ENCODE measurements at regions not wholly inside any gene's neighbourhood (a gene's known extent, or its start where the extent isn't known, plus 50 kb on each side); places are given as distances from the start of the nearest gene placed in this dataset.

- no peak for DNase-seq (ENCODE audit: extremely low read depth, low read depth)
- TF ChIP-seq, protein P1, sequence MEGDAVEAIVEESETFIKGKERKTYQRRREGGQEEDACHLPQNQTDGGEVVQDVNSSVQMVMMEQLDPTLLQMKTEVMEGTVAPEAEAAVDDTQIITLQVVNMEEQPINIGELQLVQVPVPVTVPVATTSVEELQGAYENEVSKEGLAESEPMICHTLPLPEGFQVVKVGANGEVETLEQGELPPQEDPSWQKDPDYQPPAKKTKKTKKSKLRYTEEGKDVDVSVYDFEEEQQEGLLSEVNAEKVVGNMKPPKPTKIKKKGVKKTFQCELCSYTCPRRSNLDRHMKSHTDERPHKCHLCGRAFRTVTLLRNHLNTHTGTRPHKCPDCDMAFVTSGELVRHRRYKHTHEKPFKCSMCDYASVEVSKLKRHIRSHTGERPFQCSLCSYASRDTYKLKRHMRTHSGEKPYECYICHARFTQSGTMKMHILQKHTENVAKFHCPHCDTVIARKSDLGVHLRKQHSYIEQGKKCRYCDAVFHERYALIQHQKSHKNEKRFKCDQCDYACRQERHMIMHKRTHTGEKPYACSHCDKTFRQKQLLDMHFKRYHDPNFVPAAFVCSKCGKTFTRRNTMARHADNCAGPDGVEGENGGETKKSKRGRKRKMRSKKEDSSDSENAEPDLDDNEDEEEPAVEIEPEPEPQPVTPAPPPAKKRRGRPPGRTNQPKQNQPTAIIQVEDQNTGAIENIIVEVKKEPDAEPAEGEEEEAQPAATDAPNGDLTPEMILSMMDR (IDR thresholded peaks at IDR 0.05; ENCODE audit: low read depth, low read length), result no peak
Measured at GRCh38 chr10:129023082-129023481, 444.0 kb upstream of the MGMT start.

DNA sequence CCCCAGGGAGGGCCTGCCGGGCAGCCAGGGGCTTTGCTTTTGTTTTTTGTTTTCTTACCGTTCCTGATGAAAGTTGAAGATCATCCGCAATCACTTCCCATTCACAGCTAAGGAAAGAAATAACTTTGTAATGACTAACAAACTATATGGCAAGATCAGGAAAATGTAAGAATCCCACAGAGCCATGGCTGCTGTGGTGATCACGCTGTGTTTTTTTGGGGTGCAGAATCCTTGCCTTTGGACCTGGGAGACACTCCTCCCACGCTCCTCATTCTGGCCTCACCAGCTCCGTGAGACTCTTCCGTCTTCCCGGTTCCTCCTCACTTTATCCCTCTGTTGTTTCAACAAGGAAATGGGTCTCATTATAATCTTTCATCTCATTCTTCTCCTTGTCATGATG lies 443.0 kb upstream of the MGMT start:
- TF ChIP-seq, protein P1 (IDR thresholded peaks at IDR 0.05; ENCODE audit: low read depth, low read length), result no peak
- DNase-seq (ENCODE audit: extremely low read depth, low read depth), result no peak

DNA sequence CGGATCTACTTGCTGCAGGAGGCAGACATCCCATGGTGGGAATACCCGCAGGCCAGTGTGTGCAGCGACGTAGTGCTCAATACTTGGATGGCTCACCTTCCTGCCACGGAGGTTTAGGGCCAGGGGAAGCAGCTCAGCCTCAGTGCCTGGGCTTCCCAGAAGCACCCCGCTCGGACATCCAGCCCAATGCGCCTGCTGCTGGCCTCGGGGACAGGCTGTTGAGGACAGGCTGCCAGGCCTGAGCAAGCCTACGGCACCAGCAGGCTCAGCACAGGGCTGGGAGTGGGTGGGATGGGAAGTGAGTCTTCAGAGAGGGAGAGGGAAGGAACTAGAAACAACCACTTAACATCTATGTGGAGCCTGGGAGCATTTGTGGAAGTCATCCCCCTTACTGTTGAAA lies 441.3 kb upstream of the MGMT start:
- TF ChIP-seq, protein P1 (IDR thresholded peaks at IDR 0.05; ENCODE audit: low read depth, low read length), result no peak
- DNase-seq (ENCODE audit: extremely low read depth, low read depth), result no peak

- no peak for DNase-seq (ENCODE audit: extremely low read depth, low read depth)
- TF ChIP-seq, protein P1 (IDR thresholded peaks at IDR 0.05; ENCODE audit: low read depth, low read length), result no peak
Measured at GRCh38 chr10:129027906-129028305, 439.1 kb upstream of the MGMT start.

DNA sequence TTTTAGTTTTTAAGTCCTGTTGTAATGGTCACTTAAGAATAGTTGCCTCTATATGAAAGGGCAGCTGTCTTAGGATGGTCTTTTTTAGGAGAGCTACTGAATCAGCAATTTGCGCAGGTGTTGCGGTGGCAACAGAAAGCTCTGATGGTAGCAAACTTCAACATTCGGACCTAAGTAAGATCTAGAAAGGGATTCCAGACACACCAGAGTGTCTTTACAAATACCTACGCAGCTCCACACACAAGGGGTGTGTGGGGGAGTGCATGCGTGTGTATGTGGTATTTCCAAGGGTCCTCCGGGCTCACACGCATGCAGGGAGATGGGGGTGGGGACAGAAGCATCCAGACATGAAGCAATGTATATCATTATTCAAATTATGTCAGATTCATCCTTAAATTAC lies 438.6 kb upstream of the MGMT start:
- no peak for DNase-seq (ENCODE audit: extremely low read depth, low read depth)
- TF ChIP-seq, protein P1 (IDR thresholded peaks at IDR 0.05; ENCODE audit: low read depth, low read length), result no peak

- no peak for DNase-seq (ENCODE audit: extremely low read depth, low read depth)
- TF ChIP-seq, protein P1 (IDR thresholded peaks at IDR 0.05; ENCODE audit: low read depth, low read length), result no peak
Measured at GRCh38 chr10:129029051-129029450, 438.0 kb upstream of the MGMT start.

DNA sequence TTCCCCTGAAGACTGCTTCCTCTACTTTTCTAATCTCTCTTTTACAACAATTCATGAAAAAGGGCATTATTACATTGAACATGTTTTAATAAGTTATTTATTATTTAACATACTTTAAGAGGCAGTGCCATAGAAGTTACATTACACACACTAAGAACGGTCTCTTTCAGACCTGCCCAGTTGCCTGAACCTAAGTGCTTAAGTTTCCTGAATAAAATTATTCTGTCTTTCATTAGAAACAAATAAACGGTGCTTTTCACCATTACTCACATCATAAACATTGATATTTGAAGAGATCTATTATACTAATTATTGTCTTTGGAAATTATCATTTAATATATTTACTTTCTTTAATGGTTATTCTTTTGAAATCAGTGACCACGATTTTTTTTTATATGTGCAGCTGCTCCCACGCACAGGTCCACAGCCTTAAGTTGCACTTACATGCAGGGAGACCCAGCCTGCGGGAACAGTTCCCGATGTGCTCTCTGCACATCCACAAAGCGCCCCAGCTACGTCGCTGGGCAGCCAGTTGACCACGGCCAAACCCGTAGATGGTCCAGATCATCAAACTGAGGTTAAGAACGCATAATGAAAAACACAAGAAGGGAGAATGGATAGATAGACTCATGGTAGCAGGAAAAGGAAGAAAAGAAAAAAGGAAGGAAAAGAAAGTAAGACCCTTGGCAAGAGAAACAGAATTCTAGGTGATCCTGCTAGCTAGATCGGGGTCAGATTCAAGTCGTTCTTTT lies 437.0 kb upstream of the MGMT start:
- no peak for DNase-seq (ENCODE audit: extremely low read depth, low read depth)
- TF ChIP-seq, protein P1 (IDR thresholded peaks at IDR 0.05; ENCODE audit: low read depth, low read length), result no peak
